H9 (cell line): ENCODE measurements at regions not wholly inside any gene's neighbourhood (a gene's known extent, or its start where the extent isn't known, plus 50 kb on each side); places are given as distances from the start of the nearest gene placed in this dataset.

ENCODE experiments used
- DNase-seq: peaks from one replicate; pipeline ENCODE4 v3.0.0-alpha.2; 2017
- H2AFZ ChIP-seq: one replicate; pipeline ENCODE4 v1.6.1; 2013; ENCODE audit warnings: mild to moderate bottlenecking, low read length, control low read depth, moderate library complexity
- H2AK5ac ChIP-seq: 2 replicates; pipeline ENCODE4 v1.6.1; 2013; ENCODE audit warnings: low read length, control low read depth, mixed read lengths; ENCODE audit not compliant: insufficient read length
- H2BK120ac ChIP-seq: one replicate; pipeline ENCODE4 v1.6.1; 2013; ENCODE audit warnings: low read depth, mild to moderate bottlenecking, low read length, control low read depth, inconsistent platforms; ENCODE audit not compliant: poor library complexity, severe bottlenecking
- H2BK12ac ChIP-seq: 2 replicates; pipeline ENCODE4 v1.6.1; 2013; ENCODE audit warnings: low read length, control low read depth, mixed read lengths, low read depth; ENCODE audit not compliant: insufficient read length
- H2BK15ac ChIP-seq: 2 replicates; pipeline ENCODE4 v1.6.1; 2013; ENCODE audit warnings: low read depth, low read length, control low read depth
- H2BK20ac ChIP-seq: one replicate; pipeline ENCODE4 v1.6.1; 2013; ENCODE audit warnings: low read depth, mild to moderate bottlenecking, low read length, control low read depth, inconsistent platforms; ENCODE audit not compliant: poor library complexity, severe bottlenecking
- H2BK5ac ChIP-seq: 2 replicates; pipeline ENCODE4 v1.6.1; 2013; ENCODE audit warnings: low read length, control low read depth, mixed read lengths; ENCODE audit not compliant: insufficient read length
- H3K14ac ChIP-seq: 2 replicates; pipeline ENCODE4 v1.6.1; 2013; ENCODE audit warnings: low read length, control low read depth; ENCODE audit not compliant: insufficient read depth
- H3K18ac ChIP-seq: 2 replicates; pipeline ENCODE4 v1.6.1; 2013; ENCODE audit warnings: low read depth, mild to moderate bottlenecking, mixed read lengths, low read length, control low read depth; ENCODE audit not compliant: insufficient read length
- H3K23ac ChIP-seq: 2 replicates; pipeline ENCODE4 v1.6.1; 2013; ENCODE audit warnings: low read length, control low read depth, mixed read lengths, low read depth; ENCODE audit not compliant: insufficient read length
- H3K23me2 ChIP-seq: 2 replicates; pipeline ENCODE4 v1.6.1; 2013; ENCODE audit warnings: low read depth, mild to moderate bottlenecking, mixed read lengths, low read length, control low read depth; ENCODE audit not compliant: insufficient read length, poor library complexity, severe bottlenecking
- H3K27ac ChIP-seq: 2 replicates; pipeline ENCODE4 v1.5.1; 2013; ENCODE audit warnings: low read length, control low read depth, mixed read lengths, low read depth; ENCODE audit not compliant: insufficient read length
- H3K27me3 ChIP-seq: 2 replicates; pipeline ENCODE4 v1.6.1; 2013; ENCODE audit warnings: low read length, control low read depth, inconsistent platforms; ENCODE audit not compliant: insufficient read depth
- H3K4ac ChIP-seq: 2 replicates; pipeline ENCODE4 v1.6.1; 2013; ENCODE audit warnings: low read depth, mild to moderate bottlenecking, control low read depth, inconsistent platforms, low read length, moderate library complexity
- H3K4me1 ChIP-seq: 2 replicates; pipeline ENCODE4 v1.6.1; 2013; ENCODE audit warnings: low read length, control low read depth, inconsistent platforms; ENCODE audit not compliant: insufficient read depth
- H3K4me2 ChIP-seq: 2 replicates; pipeline ENCODE4 v1.6.1; 2013; ENCODE audit warnings: low read length, control low read depth, mixed read lengths; ENCODE audit not compliant: insufficient read length, insufficient read depth
- H3K56ac ChIP-seq: 2 replicates; pipeline ENCODE4 v1.6.1; 2013; ENCODE audit warnings: low read depth, mild to moderate bottlenecking, mixed read lengths, low read length, control low read depth; ENCODE audit not compliant: insufficient read length
- H3K79me1 ChIP-seq: 2 replicates; pipeline ENCODE4 v1.6.1; 2013; ENCODE audit warnings: low read depth, mild to moderate bottlenecking, moderate library complexity, low read length, control low read depth, inconsistent platforms; ENCODE audit not compliant: insufficient read depth, poor library complexity, severe bottlenecking
- H3K79me2 ChIP-seq: 2 replicates; pipeline ENCODE4 v1.6.1; 2013; ENCODE audit warnings: low read length, control low read depth, inconsistent platforms; ENCODE audit not compliant: insufficient read depth
- H3K9ac ChIP-seq: 2 replicates; pipeline ENCODE4 v1.6.1; 2013; ENCODE audit warnings: low read length, control low read depth, mixed read lengths; ENCODE audit not compliant: insufficient read length; ENCODE audit errors: extremely low read depth
- H3K9me3 ChIP-seq: one replicate; pipeline ENCODE4 v1.6.1; 2013; ENCODE audit warnings: low read depth, low read length, inconsistent platforms; ENCODE audit not compliant: control insufficient read depth
- H3T11ph ChIP-seq: one replicate; pipeline ENCODE4 v1.6.1; 2013; ENCODE audit warnings: mild to moderate bottlenecking, low read length, control low read depth, inconsistent platforms
- H4K20me1 ChIP-seq: one replicate; pipeline ENCODE4 v1.6.1; 2013; ENCODE audit not compliant: control insufficient read depth, insufficient read length, insufficient read depth
- H4K5ac ChIP-seq: 2 replicates; pipeline ENCODE4 v1.6.1; 2013; ENCODE audit warnings: low read depth, mild to moderate bottlenecking, mixed read lengths, low read length, control low read depth; ENCODE audit not compliant: insufficient read length
- H4K8ac ChIP-seq: replicated peaks from 2 replicates; pipeline ENCODE4 v1.6.1; 2013; ENCODE audit warnings: low read length, control low read depth, mixed read lengths, low read depth; ENCODE audit not compliant: insufficient read length
- H4K91ac ChIP-seq: 2 replicates; pipeline ENCODE4 v1.6.1; 2013; ENCODE audit warnings: low read depth, mild to moderate bottlenecking, moderate library complexity, mixed read lengths, low read length, control low read depth; ENCODE audit not compliant: insufficient read length
- H3K27ac Mint-ChIP-seq, 3 experiments: 2 replicates in 2 of 3; 3 replicates in 1 of 3; pipeline ENCODE4 v1.8.0; 2020 to 2021; ENCODE audit warnings: mixed read lengths in 3 of 3, mild to moderate bottlenecking in 1 of 3, moderate library complexity in 1 of 3
- H3K27me3 Mint-ChIP-seq: 2 replicates; pipeline ENCODE4 v1.8.0; 2021; ENCODE audit warnings: low read depth, mild to moderate bottlenecking, moderate library complexity, mixed read lengths
- H3K36me3 Mint-ChIP-seq, 3 experiments: 2 replicates in 2 of 3; 3 replicates in 1 of 3; pipeline ENCODE4 v1.8.0; 2020 to 2021; ENCODE audit warnings: low read depth in 3 of 3, mixed read lengths in 3 of 3; ENCODE audit not compliant: insufficient read depth in 1 of 3
- H3K4me1 Mint-ChIP-seq, 2 experiments: 2 replicates each; pipeline ENCODE4 v1.8.0; 2020; ENCODE audit warnings: mixed read lengths in 2 of 2
- H3K4me3 Mint-ChIP-seq, 2 experiments: 2 replicates in 1 of 2; 3 replicates in 1 of 2; pipeline ENCODE4 v1.8.0; 2020 to 2021; ENCODE audit warnings: mild to moderate bottlenecking in 2 of 2, mixed read lengths in 2 of 2, moderate library complexity in 1 of 2
- H3K9me3 Mint-ChIP-seq, 2 experiments: 2 replicates in 1 of 2; 3 replicates in 1 of 2; pipeline ENCODE4 v1.8.0; 2020; ENCODE audit warnings: mild to moderate bottlenecking in 2 of 2, mixed read lengths in 2 of 2, moderate library complexity in 1 of 2
- CTCF ChIP-seq: fragments of 200-600 bp; sonication (generic); conservative IDR thresholded peaks from 3 replicates; pipeline ENCODE4 v1.8.0; 2021; ENCODE audit warnings: antibody characterized with exemption, mild to moderate bottlenecking
- WGBS: extraction: QIAGEN DNeasy Blood & Tissue Kit; methylation state at CpG from one replicate; pipeline ENCODE4 v1.1.7; 2013; ENCODE audit warnings: missing lambda C conversion rate, low lambda C conversion rate, mixed read lengths; ENCODE audit not compliant: insufficient read length; ENCODE audit errors: extremely low coverage; 5-methylcytosine and 5-hydroxymethylcytosine counted together

- Histone ChIP-seq H3K27ac (no peak overlapping the region), H3K27me3 (no peaks in the 10 kb centered on the region), H3K56ac (no peak overlapping the region), H3K18ac (no peak overlapping the region), H3K79me1 (no peaks in the 10 kb centered on the region), H3K79me2 (no peaks in the 10 kb centered on the region), H2BK20ac (no peak overlapping the region), H2AFZ (no peak overlapping the region), H3K9ac (no peak overlapping the region), H2BK15ac (no peak overlapping the region), H3K14ac (no peak overlapping the region), H3K23me2 (no peaks in the 10 kb centered on the region), H3K4ac (no peak overlapping the region), H4K8ac (no peak overlapping the region), H3K4me1 (no peaks in the 10 kb centered on the region), H4K91ac (no peak overlapping the region), H3K9me3 (no peaks in the 10 kb centered on the region), H3K23ac (no peak overlapping the region), H2BK5ac (no peak overlapping the region), H3K4me2 (no peak overlapping the region), H2BK12ac (no peak overlapping the region), H4K20me1 (no peaks in the 10 kb centered on the region), H2AK5ac (no peak overlapping the region), H4K5ac (no peak overlapping the region), H3T11ph (no peak overlapping the region), H2BK120ac (no peak overlapping the region)
- DNase-seq = no peak
- Mint-ChIP-seq H3K36me3 (no peaks in the 10 kb centered on the region), H3K4me3 (no peak overlapping the region), H3K4me1 (peaks cover 6 to 12% of the 10 kb centered on the region in 2 experiments), H3K27me3 (no peaks in the 10 kb centered on the region), H3K9me3 (no peaks in the 10 kb centered on the region), H3K27ac (no peak overlapping the region)
- no peak for TF ChIP-seq CTCF
- WGBS = no CpG with 5 or more reads among the region's 12 CpGs
Observed at GRCh38 chr10:43879742-43880141, 231.1 kb upstream of the ZNF32 start.
